Endothelial cell of umbilical vein (primary cell): ENCODE measurements at regions not wholly inside any gene's neighbourhood (a gene's known extent, or its start where the extent isn't known, plus 50 kb on each side); places are given as distances from the start of the nearest gene placed in this dataset.
"Not testable (repeated sequence)": the region's sequence is repeated elsewhere in the genome, so short reads cannot be mapped to it uniquely, and the experiment has no call there.

ENCODE experiments used
- BruUV-seq: library from RNA; stranded (reverse); fragments of 400-500 nt; replicated peaks from 2 replicates; lab custom pipeline; 2021; lab: Mats Ljungman, UMichigan
- CTCF ChIA-PET: fragments of 300-600, 350-600 bp; sonication (Branson Sonifier 250); formaldehyde crosslinking; loops from one replicate; lab custom pipeline; 2021; ENCODE audit warnings: antibody characterized with exemption, inconsistent platforms; lab: Charles Lee
- POLR2A ChIA-PET: fragments of 300-600, 350-600 bp; sonication (Branson Sonifier 250); formaldehyde crosslinking; loops from one replicate; lab custom pipeline; 2021; ENCODE audit warnings: antibody characterized with exemption, inconsistent platforms; lab: Charles Lee
- DNase-seq: peaks from one replicate; pipeline ENCODE4 v3.0.0-alpha.2; 2011; ENCODE audit warnings: low read depth, low spot score
- FAIRE-seq: peaks from 2 replicates; lab custom pipeline; 2011; peaks lifted over from hg19 to GRCh38; lab: Jason Lieb, UNC
- H2AFZ ChIP-seq: 2 replicates; pipeline ENCODE4 v1.6.0; 2012; ENCODE audit warnings: low read depth, low read length, control low read depth, inconsistent platforms
- H3K27ac ChIP-seq: 2 replicates; pipeline ENCODE4 v1.5.1; 2011; ENCODE audit warnings: low read depth, mild to moderate bottlenecking, control low read depth, low read length, moderate library complexity; ENCODE audit not compliant: insufficient read depth
- H3K27me3 ChIP-seq, 2 experiments: 2 replicates each; pipeline versions ENCODE4 v1.6.0 to v1.6.1; 2011; ENCODE audit warnings: low read length in 2 of 2, mixed read lengths in 1 of 2; ENCODE audit not compliant: control insufficient read depth in 2 of 2, insufficient read depth in 2 of 2
- H3K36me3 ChIP-seq, 2 experiments: 2 replicates in 1 of 2; 3 replicates in 1 of 2; pipeline ENCODE4 v1.5.1; 2011; ENCODE audit warnings: low read length in 2 of 2, mild to moderate bottlenecking in 1 of 2, moderate library complexity in 1 of 2; ENCODE audit not compliant: control insufficient read depth in 2 of 2, insufficient read depth in 2 of 2; ENCODE audit errors: extremely low read depth in 1 of 2
- H3K4me1 ChIP-seq: 3 replicates; pipeline ENCODE4 v1.5.1; 2011; ENCODE audit warnings: mild to moderate bottlenecking, low read length; ENCODE audit not compliant: control insufficient read depth, insufficient read depth; ENCODE audit errors: extremely low read depth
- H3K4me2 ChIP-seq: 2 replicates; pipeline ENCODE4 v1.6.1; 2011; ENCODE audit warnings: low read length, control low read depth, mixed read lengths; ENCODE audit not compliant: insufficient read depth
- H3K4me3 ChIP-seq, 3 experiments: fragments of 200-600 bp in 1 of 3; sonication (generic), shearing (Covaris generic) in 1 of 3; replicated peaks in 1 of 3; 2 replicates each; pipeline ENCODE4 v1.5.1; 2011 to 2016; ENCODE audit warnings: control low read depth in 3 of 3, low read length in 3 of 3, mild to moderate bottlenecking in 2 of 3, inconsistent platforms in 1 of 3, low read depth in 1 of 3, moderate library complexity in 1 of 3; ENCODE audit not compliant: insufficient read depth in 1 of 3
- H3K79me2 ChIP-seq: 2 replicates; pipeline ENCODE4 v1.6.0; 2012; ENCODE audit warnings: low read length, inconsistent platforms; ENCODE audit not compliant: control insufficient read depth, insufficient read depth
- H3K9ac ChIP-seq: replicated peaks from 2 replicates; pipeline ENCODE3; 2011; ENCODE audit warnings: low read length, control low read depth; ENCODE audit not compliant: insufficient read depth; ENCODE audit errors: extremely low read depth
- H3K9me1 ChIP-seq: replicated peaks from 3 replicates; pipeline ENCODE4 v1.6.0; 2011; ENCODE audit warnings: mild to moderate bottlenecking, low read length; ENCODE audit not compliant: control insufficient read depth, insufficient read depth; ENCODE audit errors: extremely low read depth
- H3K9me3 ChIP-seq: replicated peaks from 2 replicates; pipeline ENCODE4 v1.5.1; 2012; ENCODE audit warnings: low read length, inconsistent platforms; ENCODE audit not compliant: control insufficient read depth, insufficient read depth
- H4K20me1 ChIP-seq: replicated peaks from 2 replicates; pipeline ENCODE3; 2011; ENCODE audit warnings: mild to moderate bottlenecking, low read length; ENCODE audit not compliant: control insufficient read depth, insufficient read depth; ENCODE audit errors: extremely low read depth
- CTCF ChIP-seq, 2 donors: IDR thresholded peaks; 1 replicate in 1 of 2; 2 replicates in 1 of 2; pipeline ENCODE4 v1.5.1; 2011; ENCODE audit warnings: low read length in 2 of 2, mild to moderate bottlenecking in 2 of 2, moderate library complexity in 2 of 2, control low read depth in 1 of 2, inconsistent platforms in 1 of 2, low read depth in 1 of 2; ENCODE audit not compliant: insufficient read depth in 1 of 2; ENCODE audit errors: extremely low read depth in 1 of 2
- EZH2 ChIP-seq: IDR thresholded peaks from 2 replicates; pipeline ENCODE4 v1.6.1; 2012; ENCODE audit warnings: borderline replicate concordance, low read depth, mild to moderate bottlenecking, moderate library complexity, low read length, inconsistent platforms; ENCODE audit not compliant: severe bottlenecking
- FOS ChIP-seq: IDR thresholded peaks from 2 replicates; pipeline ENCODE4 v1.6.1; 2011; ENCODE audit warnings: mild to moderate bottlenecking, low read length, moderate library complexity, borderline replicate concordance; ENCODE audit not compliant: insufficient read depth
- GATA2 ChIP-seq: IDR thresholded peaks from 2 replicates; pipeline ENCODE4 v1.7.0; 2011; ENCODE audit warnings: low read depth, mild to moderate bottlenecking, moderate library complexity, mixed read lengths, low read length; ENCODE audit not compliant: insufficient read length, insufficient read depth
- JUN ChIP-seq: IDR thresholded peaks from 2 replicates; pipeline ENCODE4 v1.6.1; 2011; ENCODE audit warnings: borderline replicate concordance, low read depth; ENCODE audit not compliant: insufficient read length, insufficient read depth
- MAX ChIP-seq: IDR thresholded peaks from 2 replicates; pipeline ENCODE4 v1.6.1; 2011; ENCODE audit not compliant: insufficient read depth, insufficient read length
- MYC ChIP-seq: IDR thresholded peaks from one replicate; pipeline ENCODE4 v1.6.1; 2011; ENCODE audit warnings: mild to moderate bottlenecking, low read depth, low read length
- POLR2A ChIP-seq: IDR thresholded peaks from 2 replicates; pipeline ENCODE4 v1.6.1; 2012; ENCODE audit warnings: low read depth, mild to moderate bottlenecking, control low read depth, low read length
- POLR2AphosphoS5 ChIP-seq: IDR thresholded peaks from 2 replicates; pipeline ENCODE4 v1.6.1; 2012; ENCODE audit warnings: low read depth, mild to moderate bottlenecking, control low read depth, low read length, moderate library complexity; ENCODE audit not compliant: insufficient read depth
- dilution Hi-C: fragments of 300-500 bp; cut with MboI; formaldehyde crosslinking; loops from one replicate; pipeline ENCODE4 v1.15.0; 2019; ENCODE audit warnings: low sequenced_read_pairs; ENCODE audit not compliant: extremely low pct_ligation_motif_present
- intact Hi-C: fragments of 100-400 bp; cut with micrococcal nuclease; formaldehyde crosslinking; loops from one replicate; pipeline ENCODE4 v1.10.0; 2022

GRCh38 chr3:46797486-46797885 lies 65.8 kb downstream of the MYL3 start:
- Histone ChIP-seq H3K4me3 (no peak overlapping the region), H3K36me3 (no peaks in the 10 kb centered on the region), H3K9ac (no peak overlapping the region), H3K9me3 (no peaks in the 10 kb centered on the region), H3K27ac (no peak overlapping the region), H3K79me2 (no peaks in the 10 kb centered on the region), H3K9me1 (no peaks in the 10 kb centered on the region), H3K4me1 (no peaks in the 10 kb centered on the region), H3K4me2 (no peak overlapping the region), H2AFZ (no peak overlapping the region), H3K27me3 (peaks cover 0 to 27% of the 10 kb centered on the region in 2 experiments), H4K20me1 (no peaks in the 10 kb centered on the region)
- no peak for FAIRE-seq
- TF ChIP-seq GATA2 (no peak), EZH2 (no peak), POLR2AphosphoS5 (no peak), POLR2A (no peak), JUN (no peak), FOS (no peak), MAX (no peak), CTCF (IDR thresholded peaks at IDR 0.05; ENCODE audit: extremely low read depth in 1 of 2, insufficient read depth in 1 of 2, low read depth in 1 of 2, low read length in 2 of 2) (no peak), MYC (no peak)
- intact Hi-C loops: no loop called here
- BruUV-seq: no TSS peak
- CTCF ChIA-PET: no interaction called here
- no peak for DNase-seq
- dilution Hi-C loops: no loop called here
- POLR2A ChIA-PET: interaction anchor here (0.6 kb wide), 1 partner anchor 1589 kb away, joined by 3 read pairs; no protein-coding TSS in a partner anchor

- BruUV-seq, intact Hi-C loops, H3K9me1 ChIP-seq, H3K9me3 ChIP-seq, CTCF ChIA-PET, H4K20me1 ChIP-seq, H3K27ac ChIP-seq, FAIRE-seq, dilution Hi-C loops, H3K4me3 ChIP-seq, H3K4me1 ChIP-seq, H3K9ac ChIP-seq, H3K79me2 ChIP-seq, H3K36me3 ChIP-seq, DNase-seq, H2AFZ ChIP-seq, H3K4me2 ChIP-seq, H3K27me3 ChIP-seq, POLR2A ChIA-PET: not testable (repeated sequence)
Observed at GRCh38 chr3:46793340-46793739, 69.9 kb downstream of the MYL3 start.
